Keratinocyte (primary cell): ENCODE measurements at regions not wholly inside any gene's neighbourhood (a gene's known extent, or its start where the extent isn't known, plus 50 kb on each side); places are given as distances from the start of the nearest gene placed in this dataset.

Experiments
- DNase-seq: peaks from one replicate; pipeline ENCODE4 v3.0.0-alpha.2; 2011; ENCODE audit warnings: low read depth, missing footprints, low spot score
- FAIRE-seq: peaks from 2 replicates; lab custom pipeline; 2011; peaks lifted over from hg19 to GRCh38; lab: Jason Lieb, UNC
- H2AFZ ChIP-seq: 2 replicates; pipeline ENCODE4 v1.6.0; 2012; ENCODE audit warnings: low read length, control low read depth, inconsistent platforms; ENCODE audit not compliant: control insufficient read depth
- H3K27ac ChIP-seq: 2 replicates; pipeline ENCODE4 v1.5.1; 2011; ENCODE audit warnings: low read length; ENCODE audit not compliant: control insufficient read depth, insufficient read depth
- H3K27me3 ChIP-seq: 3 replicates; pipeline ENCODE4 v1.6.0; 2011; ENCODE audit warnings: low read length; ENCODE audit not compliant: control insufficient read depth, insufficient read depth; ENCODE audit errors: extremely low read depth
- H3K36me3 ChIP-seq, 2 experiments: 2 replicates in 1 of 2; 3 replicates in 1 of 2; pipeline ENCODE4 v1.5.1; 2011; ENCODE audit warnings: low read length in 2 of 2, mild to moderate bottlenecking in 1 of 2; ENCODE audit not compliant: control insufficient read depth in 2 of 2, insufficient read depth in 2 of 2; ENCODE audit errors: extremely low read depth in 1 of 2
- H3K4me1 ChIP-seq: 3 replicates; pipeline ENCODE4 v1.5.1; 2011; ENCODE audit warnings: low read length; ENCODE audit not compliant: control insufficient read depth, insufficient read depth; ENCODE audit errors: extremely low read depth
- H3K4me2 ChIP-seq: 3 replicates; pipeline ENCODE4 v1.6.0; 2011; ENCODE audit warnings: low read depth, low read length; ENCODE audit not compliant: control insufficient read depth, insufficient read depth; ENCODE audit errors: extremely low read depth
- H3K4me3 ChIP-seq, 3 experiments: fragments of 200-600 bp in 1 of 3; sonication (generic) in 1 of 3; 2 replicates in 2 of 3; 3 replicates in 1 of 3; pipeline ENCODE4 v1.5.1; 2011 to 2016; ENCODE audit warnings: low read length in 3 of 3, mild to moderate bottlenecking in 3 of 3, control low read depth in 2 of 3, inconsistent platforms in 1 of 3, low read depth in 1 of 3, mixed read lengths in 1 of 3, mixed run types in 1 of 3, moderate library complexity in 1 of 3; ENCODE audit not compliant: control insufficient read depth in 2 of 3, insufficient read depth in 2 of 3; ENCODE audit errors: extremely low read depth in 1 of 3
- H3K79me2 ChIP-seq: 2 replicates; pipeline ENCODE4 v1.6.0; 2012; ENCODE audit warnings: low read length; ENCODE audit not compliant: control insufficient read depth, insufficient read depth
- H3K9ac ChIP-seq: 3 replicates; pipeline ENCODE4 v1.6.0; 2011; ENCODE audit warnings: low read length; ENCODE audit not compliant: control insufficient read depth, insufficient read depth; ENCODE audit errors: extremely low read depth
- H3K9me1 ChIP-seq: 3 replicates; pipeline ENCODE4 v1.6.0; 2011; ENCODE audit warnings: low read length; ENCODE audit not compliant: control insufficient read depth, insufficient read depth; ENCODE audit errors: extremely low read depth
- H3K9me3 ChIP-seq: 2 replicates; pipeline ENCODE4 v1.5.1; 2012; ENCODE audit warnings: low read depth, low read length; ENCODE audit not compliant: control insufficient read depth
- H4K20me1 ChIP-seq: 3 replicates; pipeline ENCODE4 v1.6.0; 2011; ENCODE audit warnings: low read length; ENCODE audit not compliant: control insufficient read depth, insufficient read depth; ENCODE audit errors: extremely low read depth
- EZH2 ChIP-seq: IDR thresholded peaks from one replicate; pipeline ENCODE4 v1.6.1; 2012; ENCODE audit warnings: inconsistent platforms, mild to moderate bottlenecking, low read length, moderate library complexity
- dilution Hi-C: fragments of 300-500 bp; cut with MboI; formaldehyde crosslinking; loops from one replicate; pipeline ENCODE4 v1.7.0; 2020; ENCODE audit warnings: low sequenced_read_pairs; ENCODE audit not compliant: extremely low pct_ligation_motif_present
- TF ChIP-seq, protein P1 (sequence below), 3 experiments: IDR thresholded peaks in 1 of 3; conservative IDR thresholded peaks in 1 of 3; optimal IDR thresholded peaks in 1 of 3; 2 replicates in 2 of 3; 3 replicates in 1 of 3; pipeline versions ENCODE3 to v1.5.1; 2011; ENCODE audit warnings: low read length in 3 of 3, mild to moderate bottlenecking in 3 of 3, moderate library complexity in 2 of 3, control low read depth in 1 of 3, inconsistent platforms in 1 of 3; ENCODE audit not compliant: insufficient read depth in 2 of 3; ENCODE audit errors: extremely low read depth in 1 of 3

- Histone ChIP-seq H3K4me3 (no peak overlapping the region), H4K20me1 (no peaks in the 10 kb centered on the region), H3K27ac (no peak overlapping the region), H3K79me2 (no peaks in the 10 kb centered on the region), H3K9me1 (no peaks in the 10 kb centered on the region), H3K9me3 (no peaks in the 10 kb centered on the region), H3K36me3 (no peaks in the 10 kb centered on the region), H3K4me2 (no peak overlapping the region), H3K4me1 (no peaks in the 10 kb centered on the region), H2AFZ (no peak overlapping the region), H3K9ac (no peak overlapping the region), H3K27me3 (no peaks in the 10 kb centered on the region)
- TF ChIP-seq, protein P1, sequence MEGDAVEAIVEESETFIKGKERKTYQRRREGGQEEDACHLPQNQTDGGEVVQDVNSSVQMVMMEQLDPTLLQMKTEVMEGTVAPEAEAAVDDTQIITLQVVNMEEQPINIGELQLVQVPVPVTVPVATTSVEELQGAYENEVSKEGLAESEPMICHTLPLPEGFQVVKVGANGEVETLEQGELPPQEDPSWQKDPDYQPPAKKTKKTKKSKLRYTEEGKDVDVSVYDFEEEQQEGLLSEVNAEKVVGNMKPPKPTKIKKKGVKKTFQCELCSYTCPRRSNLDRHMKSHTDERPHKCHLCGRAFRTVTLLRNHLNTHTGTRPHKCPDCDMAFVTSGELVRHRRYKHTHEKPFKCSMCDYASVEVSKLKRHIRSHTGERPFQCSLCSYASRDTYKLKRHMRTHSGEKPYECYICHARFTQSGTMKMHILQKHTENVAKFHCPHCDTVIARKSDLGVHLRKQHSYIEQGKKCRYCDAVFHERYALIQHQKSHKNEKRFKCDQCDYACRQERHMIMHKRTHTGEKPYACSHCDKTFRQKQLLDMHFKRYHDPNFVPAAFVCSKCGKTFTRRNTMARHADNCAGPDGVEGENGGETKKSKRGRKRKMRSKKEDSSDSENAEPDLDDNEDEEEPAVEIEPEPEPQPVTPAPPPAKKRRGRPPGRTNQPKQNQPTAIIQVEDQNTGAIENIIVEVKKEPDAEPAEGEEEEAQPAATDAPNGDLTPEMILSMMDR (optimal IDR thresholded peaks at IDR 0.05 in 1 of 3, IDR thresholded peaks at IDR 0.05 in 1 of 3, conservative IDR thresholded peaks at IDR 0.05 in 1 of 3; ENCODE audit: extremely low read depth in 1 of 3, insufficient read depth in 2 of 3, low read length in 3 of 3): no peak
- TF ChIP-seq EZH2: no peak
- FAIRE-seq: no peak
- DNase-seq: no peak
- dilution Hi-C loops: no loop called here
Observed at GRCh38 chr5:60538426-60538825, 161.5 kb downstream of the DEPDC1B start.

GRCh38 chr5:60535951-60536350 lies 164.0 kb downstream of the DEPDC1B start:
- Histone ChIP-seq H4K20me1 (no peaks in the 10 kb centered on the region), H3K9ac (no peak overlapping the region), H3K36me3 (no peaks in the 10 kb centered on the region), H3K9me3 (no peaks in the 10 kb centered on the region), H3K27me3 (no peaks in the 10 kb centered on the region), H3K27ac (no peak overlapping the region), H3K4me3 (no peak overlapping the region), H3K4me1 (no peaks in the 10 kb centered on the region), H3K4me2 (no peak overlapping the region), H3K79me2 (no peaks in the 10 kb centered on the region), H3K9me1 (no peaks in the 10 kb centered on the region), H2AFZ (no peak overlapping the region)
- TF ChIP-seq, protein P1 (optimal IDR thresholded peaks at IDR 0.05 in 1 of 3, IDR thresholded peaks at IDR 0.05 in 1 of 3, conservative IDR thresholded peaks at IDR 0.05 in 1 of 3; ENCODE audit: extremely low read depth in 1 of 3, insufficient read depth in 2 of 3, low read length in 3 of 3): no peak
- no peak for TF ChIP-seq EZH2
- dilution Hi-C loops: no loop called here
- FAIRE-seq (no peak), DNase-seq (no peak)
